H9 (cell line): ENCODE measurements at regions not wholly inside any gene's neighbourhood (a gene's known extent, or its start where the extent isn't known, plus 50 kb on each side); places are given as distances from the start of the nearest gene placed in this dataset.

ENCODE experiments used
- DNase-seq: peaks from one replicate; pipeline ENCODE4 v3.0.0-alpha.2; 2017
- H2AFZ ChIP-seq: one replicate; pipeline ENCODE4 v1.6.1; 2013; ENCODE audit warnings: mild to moderate bottlenecking, low read length, control low read depth, moderate library complexity
- H2AK5ac ChIP-seq: 2 replicates; pipeline ENCODE4 v1.6.1; 2013; ENCODE audit warnings: low read length, control low read depth, mixed read lengths; ENCODE audit not compliant: insufficient read length
- H2BK120ac ChIP-seq: one replicate; pipeline ENCODE4 v1.6.1; 2013; ENCODE audit warnings: low read depth, mild to moderate bottlenecking, low read length, control low read depth, inconsistent platforms; ENCODE audit not compliant: poor library complexity, severe bottlenecking
- H2BK12ac ChIP-seq: 2 replicates; pipeline ENCODE4 v1.6.1; 2013; ENCODE audit warnings: low read length, control low read depth, mixed read lengths, low read depth; ENCODE audit not compliant: insufficient read length
- H2BK15ac ChIP-seq: 2 replicates; pipeline ENCODE4 v1.6.1; 2013; ENCODE audit warnings: low read depth, low read length, control low read depth
- H2BK20ac ChIP-seq: one replicate; pipeline ENCODE4 v1.6.1; 2013; ENCODE audit warnings: low read depth, mild to moderate bottlenecking, low read length, control low read depth, inconsistent platforms; ENCODE audit not compliant: poor library complexity, severe bottlenecking
- H2BK5ac ChIP-seq: 2 replicates; pipeline ENCODE4 v1.6.1; 2013; ENCODE audit warnings: low read length, control low read depth, mixed read lengths; ENCODE audit not compliant: insufficient read length
- H3K14ac ChIP-seq: 2 replicates; pipeline ENCODE4 v1.6.1; 2013; ENCODE audit warnings: low read length, control low read depth; ENCODE audit not compliant: insufficient read depth
- H3K18ac ChIP-seq: 2 replicates; pipeline ENCODE4 v1.6.1; 2013; ENCODE audit warnings: low read depth, mild to moderate bottlenecking, mixed read lengths, low read length, control low read depth; ENCODE audit not compliant: insufficient read length
- H3K23ac ChIP-seq: 2 replicates; pipeline ENCODE4 v1.6.1; 2013; ENCODE audit warnings: low read length, control low read depth, mixed read lengths, low read depth; ENCODE audit not compliant: insufficient read length
- H3K23me2 ChIP-seq: 2 replicates; pipeline ENCODE4 v1.6.1; 2013; ENCODE audit warnings: low read depth, mild to moderate bottlenecking, mixed read lengths, low read length, control low read depth; ENCODE audit not compliant: insufficient read length, poor library complexity, severe bottlenecking
- H3K27ac ChIP-seq: 2 replicates; pipeline ENCODE4 v1.5.1; 2013; ENCODE audit warnings: low read length, control low read depth, mixed read lengths, low read depth; ENCODE audit not compliant: insufficient read length
- H3K27me3 ChIP-seq: 2 replicates; pipeline ENCODE4 v1.6.1; 2013; ENCODE audit warnings: low read length, control low read depth, inconsistent platforms; ENCODE audit not compliant: insufficient read depth
- H3K4ac ChIP-seq: 2 replicates; pipeline ENCODE4 v1.6.1; 2013; ENCODE audit warnings: low read depth, mild to moderate bottlenecking, control low read depth, inconsistent platforms, low read length, moderate library complexity
- H3K4me1 ChIP-seq: 2 replicates; pipeline ENCODE4 v1.6.1; 2013; ENCODE audit warnings: low read length, control low read depth, inconsistent platforms; ENCODE audit not compliant: insufficient read depth
- H3K4me2 ChIP-seq: 2 replicates; pipeline ENCODE4 v1.6.1; 2013; ENCODE audit warnings: low read length, control low read depth, mixed read lengths; ENCODE audit not compliant: insufficient read length, insufficient read depth
- H3K56ac ChIP-seq: 2 replicates; pipeline ENCODE4 v1.6.1; 2013; ENCODE audit warnings: low read depth, mild to moderate bottlenecking, mixed read lengths, low read length, control low read depth; ENCODE audit not compliant: insufficient read length
- H3K79me1 ChIP-seq: 2 replicates; pipeline ENCODE4 v1.6.1; 2013; ENCODE audit warnings: low read depth, mild to moderate bottlenecking, moderate library complexity, low read length, control low read depth, inconsistent platforms; ENCODE audit not compliant: insufficient read depth, poor library complexity, severe bottlenecking
- H3K79me2 ChIP-seq: 2 replicates; pipeline ENCODE4 v1.6.1; 2013; ENCODE audit warnings: low read length, control low read depth, inconsistent platforms; ENCODE audit not compliant: insufficient read depth
- H3K9ac ChIP-seq: 2 replicates; pipeline ENCODE4 v1.6.1; 2013; ENCODE audit warnings: low read length, control low read depth, mixed read lengths; ENCODE audit not compliant: insufficient read length; ENCODE audit errors: extremely low read depth
- H3K9me3 ChIP-seq: one replicate; pipeline ENCODE4 v1.6.1; 2013; ENCODE audit warnings: low read depth, low read length, inconsistent platforms; ENCODE audit not compliant: control insufficient read depth
- H3T11ph ChIP-seq: one replicate; pipeline ENCODE4 v1.6.1; 2013; ENCODE audit warnings: mild to moderate bottlenecking, low read length, control low read depth, inconsistent platforms
- H4K20me1 ChIP-seq: one replicate; pipeline ENCODE4 v1.6.1; 2013; ENCODE audit not compliant: control insufficient read depth, insufficient read length, insufficient read depth
- H4K5ac ChIP-seq: 2 replicates; pipeline ENCODE4 v1.6.1; 2013; ENCODE audit warnings: low read depth, mild to moderate bottlenecking, mixed read lengths, low read length, control low read depth; ENCODE audit not compliant: insufficient read length
- H4K8ac ChIP-seq: replicated peaks from 2 replicates; pipeline ENCODE4 v1.6.1; 2013; ENCODE audit warnings: low read length, control low read depth, mixed read lengths, low read depth; ENCODE audit not compliant: insufficient read length
- H4K91ac ChIP-seq: 2 replicates; pipeline ENCODE4 v1.6.1; 2013; ENCODE audit warnings: low read depth, mild to moderate bottlenecking, moderate library complexity, mixed read lengths, low read length, control low read depth; ENCODE audit not compliant: insufficient read length
- H3K27ac Mint-ChIP-seq, 3 experiments: 2 replicates in 2 of 3; 3 replicates in 1 of 3; pipeline ENCODE4 v1.8.0; 2020 to 2021; ENCODE audit warnings: mixed read lengths in 3 of 3, mild to moderate bottlenecking in 1 of 3, moderate library complexity in 1 of 3
- H3K27me3 Mint-ChIP-seq: 2 replicates; pipeline ENCODE4 v1.8.0; 2021; ENCODE audit warnings: low read depth, mild to moderate bottlenecking, moderate library complexity, mixed read lengths
- H3K36me3 Mint-ChIP-seq, 3 experiments: 2 replicates in 2 of 3; 3 replicates in 1 of 3; pipeline ENCODE4 v1.8.0; 2020 to 2021; ENCODE audit warnings: low read depth in 3 of 3, mixed read lengths in 3 of 3; ENCODE audit not compliant: insufficient read depth in 1 of 3
- H3K4me1 Mint-ChIP-seq, 2 experiments: 2 replicates each; pipeline ENCODE4 v1.8.0; 2020; ENCODE audit warnings: mixed read lengths in 2 of 2
- H3K4me3 Mint-ChIP-seq, 2 experiments: 2 replicates in 1 of 2; 3 replicates in 1 of 2; pipeline ENCODE4 v1.8.0; 2020 to 2021; ENCODE audit warnings: mild to moderate bottlenecking in 2 of 2, mixed read lengths in 2 of 2, moderate library complexity in 1 of 2
- H3K9me3 Mint-ChIP-seq, 2 experiments: 2 replicates in 1 of 2; 3 replicates in 1 of 2; pipeline ENCODE4 v1.8.0; 2020; ENCODE audit warnings: mild to moderate bottlenecking in 2 of 2, mixed read lengths in 2 of 2, moderate library complexity in 1 of 2
- CTCF ChIP-seq: fragments of 200-600 bp; sonication (generic); conservative IDR thresholded peaks from 3 replicates; pipeline ENCODE4 v1.8.0; 2021; ENCODE audit warnings: antibody characterized with exemption, mild to moderate bottlenecking
- WGBS: extraction: QIAGEN DNeasy Blood & Tissue Kit; methylation state at CpG from one replicate; pipeline ENCODE4 v1.1.7; 2013; ENCODE audit warnings: missing lambda C conversion rate, low lambda C conversion rate, mixed read lengths; ENCODE audit not compliant: insufficient read length; ENCODE audit errors: extremely low coverage; 5-methylcytosine and 5-hydroxymethylcytosine counted together

GRCh38 chr1:218750216-218750970, 405.3 kb downstream of the TGFB2 start:
- no peaks in the 10 kb centered on the region for H3K27me3 Mint-ChIP-seq
- H4K20me1 ChIP-seq: no peaks in the 10 kb centered on the region
- no peak overlapping the region for H3K4me3 Mint-ChIP-seq
- no peak overlapping the region for H3K4ac ChIP-seq
- no peak overlapping the region for H2BK20ac ChIP-seq
- no peak for TF ChIP-seq CTCF
- H3K27ac Mint-ChIP-seq: no peak overlapping the region
- no peaks in the 10 kb centered on the region for H3K4me1 ChIP-seq
- H3K23me2 ChIP-seq: no peaks in the 10 kb centered on the region
- no peak overlapping the region for H3K23ac ChIP-seq
- peaks cover 0 to 4% (median 0%) of the 10 kb centered on the region in 3 experiments; a peak in 2 of 7 replicates for H3K36me3 Mint-ChIP-seq
- no peak overlapping the region for H2AFZ ChIP-seq
- H3T11ph ChIP-seq: no peak overlapping the region
- H4K8ac ChIP-seq: no peak overlapping the region
- H4K91ac ChIP-seq: no peak overlapping the region
- peaks cover 2 to 8% of the 10 kb centered on the region in 2 experiments; a peak in 4 of 5 replicates for H3K9me3 Mint-ChIP-seq
- H3K4me2 ChIP-seq: no peak overlapping the region
- no peak overlapping the region for H4K5ac ChIP-seq
- H3K18ac ChIP-seq: no peak overlapping the region
- H3K27me3 ChIP-seq: no peaks in the 10 kb centered on the region
- no peak overlapping the region for H3K56ac ChIP-seq
- H3K9ac ChIP-seq: no peak overlapping the region
- H2BK15ac ChIP-seq: no peak overlapping the region
- H2BK5ac ChIP-seq: no peak overlapping the region
- H3K79me2 ChIP-seq: no peaks in the 10 kb centered on the region
- H3K9me3 ChIP-seq: no peaks in the 10 kb centered on the region
- H3K27ac ChIP-seq: no peak overlapping the region
- H3K4me1 Mint-ChIP-seq: peaks cover 0 to 7% of the 10 kb centered on the region in 2 experiments; a peak in 2 of 4 replicates
- H2BK120ac ChIP-seq: no peak overlapping the region
- no peak overlapping the region for H2AK5ac ChIP-seq
- WGBS: no CpG with 5 or more reads among the region's 16 CpGs
- no peaks in the 10 kb centered on the region for H3K79me1 ChIP-seq
- no peak overlapping the region for H3K14ac ChIP-seq
- no peak for DNase-seq
- no peak overlapping the region for H2BK12ac ChIP-seq
